Activated T-cell treated with anti-CD3 and anti-CD28 coated beads, Interleukin-2, amount 50 U/mL, for 48 hours (primary cell): ENCODE measurements at regions not wholly inside any gene's neighbourhood (a gene's known extent, or its start where the extent isn't known, plus 50 kb on each side); places are given as distances from the start of the nearest gene placed in this dataset.

ENCODE experiments used
- DNase-seq, 2 experiments: peaks; one replicate each; pipeline ENCODE4 v3.0.0-alpha.2; 2020

- DNase-seq = no peak
Observed at GRCh38 chr4:54359919-54360650, 131.0 kb downstream of the PDGFRA start.

GRCh38 chr4:54363037-54363436 is 133.9 kb downstream of the PDGFRA start:
- DNase-seq = no peak

GRCh38 chr4:54365691-54366090 is 136.6 kb downstream of the PDGFRA start:
- DNase-seq = no peak

DNA sequence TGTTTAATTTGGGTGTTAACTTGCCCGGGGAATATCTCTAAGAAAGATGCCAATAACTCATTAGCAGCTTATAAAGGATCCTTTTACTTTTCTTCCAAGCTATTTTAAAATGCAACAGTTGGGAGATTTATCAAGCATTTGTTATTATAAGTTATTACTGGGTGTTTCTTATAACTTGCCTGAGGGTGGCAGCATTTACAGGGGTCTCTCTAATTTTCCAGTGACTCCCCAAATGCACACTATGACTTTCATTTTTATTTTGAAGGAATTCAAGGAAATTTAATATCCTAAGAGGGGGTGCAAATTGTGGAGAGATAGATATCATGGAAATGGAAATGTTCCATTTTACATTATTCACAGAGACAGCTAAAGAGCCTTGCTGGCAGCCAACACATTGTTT is 138.0 kb downstream of the PDGFRA start:
- no peak for DNase-seq

DNA sequence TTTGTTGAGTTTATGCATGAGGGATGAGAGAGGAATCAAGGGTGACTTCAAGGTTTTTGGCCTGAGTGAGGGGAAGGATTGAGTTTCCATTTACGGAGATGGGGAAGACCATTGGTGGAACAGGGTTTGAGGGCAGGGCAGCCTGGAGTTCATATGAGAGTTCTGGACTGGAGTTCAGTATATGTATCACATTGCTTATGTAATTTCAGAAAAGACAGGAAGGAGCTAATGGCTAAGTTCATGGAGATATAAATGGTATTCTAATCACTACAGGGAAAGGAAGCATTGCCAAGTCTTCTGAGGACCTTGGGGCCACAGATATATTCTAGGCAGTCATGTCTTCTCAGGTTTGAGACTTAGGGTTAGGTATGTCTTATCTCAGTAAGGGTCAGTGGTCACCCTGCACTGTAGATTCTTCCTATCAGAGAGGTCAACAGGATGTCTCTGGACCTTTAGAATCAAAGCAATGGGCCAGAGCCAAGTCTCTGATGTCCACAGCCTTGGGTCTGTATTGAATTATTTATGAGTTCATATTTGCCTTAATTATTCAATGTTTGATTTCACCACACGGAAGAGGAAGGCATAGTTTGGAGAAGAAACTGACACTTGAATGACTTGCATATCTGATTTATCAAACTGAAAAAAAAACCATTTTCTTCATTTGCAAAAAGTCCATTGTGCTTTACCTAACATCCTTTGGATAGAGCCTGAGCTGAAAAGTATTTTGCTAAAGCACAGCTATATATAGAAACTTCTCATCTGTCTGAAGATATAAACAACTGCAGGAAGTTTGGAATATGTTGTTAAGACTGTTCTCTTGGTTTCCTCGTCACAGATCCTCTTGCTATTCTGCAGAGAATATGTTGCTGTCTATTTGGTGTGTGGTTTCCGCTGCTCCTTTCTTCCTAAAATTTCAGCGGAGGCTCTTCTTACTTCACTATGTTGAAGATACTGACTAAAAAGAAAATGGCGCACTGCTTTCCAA is 139.5 kb downstream of the PDGFRA start:
- no peak for DNase-seq

GRCh38 chr4:54371173-54371572 is 142.1 kb downstream of the PDGFRA start:
- DNase-seq = no peak

- no peak for DNase-seq
Observed at GRCh38 chr4:54372951-54373350, 143.9 kb downstream of the PDGFRA start.

- DNase-seq = no peak
Observed at GRCh38 chr4:54373718-54374210, 144.7 kb downstream of the PDGFRA start.

DNA sequence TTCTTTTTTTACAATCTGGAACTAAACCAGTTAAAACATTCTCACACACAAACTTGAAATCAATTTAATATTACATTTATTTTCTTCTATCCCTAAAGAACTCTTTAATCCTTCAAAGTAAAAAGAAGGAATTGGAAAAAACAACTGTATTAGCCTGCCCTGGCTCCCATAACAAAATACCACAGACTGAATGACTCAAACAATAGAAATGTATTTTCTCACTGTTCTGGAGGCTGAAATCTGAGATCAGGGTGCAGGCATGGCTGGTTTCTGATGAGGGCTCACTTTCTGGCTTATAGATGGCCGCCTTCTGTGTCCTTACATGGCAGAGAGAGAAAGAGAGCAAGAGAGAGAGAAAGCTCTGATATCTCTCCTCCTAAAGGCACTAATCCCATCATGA is 149.4 kb downstream of the PDGFRA start:
- no peak for DNase-seq

- no peak for DNase-seq
Observed at GRCh38 chr4:54384152-54384551, 155.1 kb downstream of the PDGFRA start.

GRCh38 chr4:54384563-54384962 is 155.5 kb downstream of the PDGFRA start:
- peak in 1 of 2 experiments; percentile 14 for DNase-seq

DNA sequence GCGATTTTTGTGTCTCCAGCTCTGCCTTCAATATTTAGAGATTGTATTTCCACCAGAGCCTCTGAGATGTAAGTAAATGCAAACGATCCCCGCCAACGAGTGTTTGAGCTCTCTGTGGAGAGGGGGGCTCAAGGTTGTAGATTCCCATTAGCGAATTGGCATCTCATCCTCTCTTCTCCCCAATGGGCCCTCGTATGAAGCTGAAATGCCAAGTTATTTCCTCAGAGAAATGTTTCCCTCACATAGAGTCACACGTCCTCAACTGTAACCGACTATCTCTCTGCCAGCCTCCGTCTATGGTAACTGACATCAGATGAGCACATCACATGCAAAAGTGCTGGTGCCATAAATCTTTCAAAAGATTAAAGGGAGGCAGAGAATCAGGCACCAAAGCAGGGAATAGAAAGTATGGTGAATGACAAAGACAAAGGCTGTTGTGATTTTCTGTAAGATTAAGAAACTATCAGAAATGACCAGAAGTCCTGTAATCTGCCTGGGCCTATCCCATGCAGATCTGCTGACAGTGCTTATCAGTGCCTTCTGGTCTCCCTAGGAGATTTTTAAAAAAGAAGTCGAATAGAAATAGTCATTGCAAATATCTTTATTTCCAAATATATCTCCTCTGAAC is 157.1 kb downstream of the PDGFRA start:
- DNase-seq = no peak

DNA sequence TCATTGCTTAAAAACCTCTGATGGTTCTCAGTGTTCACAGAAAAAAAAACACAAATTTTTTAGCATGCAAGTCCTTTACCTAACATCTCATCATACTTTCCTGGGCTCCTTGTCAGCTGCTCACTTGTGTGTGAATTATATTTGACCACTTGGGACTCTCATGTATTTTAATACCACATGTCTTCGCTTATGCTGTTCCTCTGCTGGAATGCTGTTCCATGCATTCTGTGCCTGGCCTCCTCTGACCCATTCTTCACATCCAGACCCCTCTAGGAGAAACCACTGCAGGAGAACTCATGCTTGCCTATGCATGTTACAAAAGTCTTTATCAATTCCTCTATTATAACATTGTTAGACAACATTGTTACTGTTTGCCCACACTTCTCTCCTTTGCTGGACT is 157.6 kb downstream of the PDGFRA start:
- DNase-seq = no peak

DNA sequence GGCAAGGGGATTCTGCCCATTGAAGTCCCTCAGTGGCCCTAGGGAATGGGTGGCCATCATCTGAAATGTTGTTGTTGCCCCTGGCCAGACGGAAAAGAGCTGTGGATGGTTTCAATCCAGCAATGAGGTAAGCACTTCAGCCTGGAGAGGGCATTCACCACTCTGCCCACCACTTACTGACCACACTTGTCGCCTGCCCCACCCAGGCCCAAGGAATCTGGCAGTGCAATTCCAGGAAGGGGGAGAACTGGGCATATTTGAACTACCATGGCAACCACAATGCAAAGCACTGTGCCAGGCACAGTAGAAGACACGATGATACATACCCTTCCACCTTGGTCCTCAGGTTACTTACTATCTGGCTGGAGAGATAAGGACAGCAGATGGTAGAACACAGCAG is 161.6 kb downstream of the PDGFRA start:
- no peak for DNase-seq

DNA sequence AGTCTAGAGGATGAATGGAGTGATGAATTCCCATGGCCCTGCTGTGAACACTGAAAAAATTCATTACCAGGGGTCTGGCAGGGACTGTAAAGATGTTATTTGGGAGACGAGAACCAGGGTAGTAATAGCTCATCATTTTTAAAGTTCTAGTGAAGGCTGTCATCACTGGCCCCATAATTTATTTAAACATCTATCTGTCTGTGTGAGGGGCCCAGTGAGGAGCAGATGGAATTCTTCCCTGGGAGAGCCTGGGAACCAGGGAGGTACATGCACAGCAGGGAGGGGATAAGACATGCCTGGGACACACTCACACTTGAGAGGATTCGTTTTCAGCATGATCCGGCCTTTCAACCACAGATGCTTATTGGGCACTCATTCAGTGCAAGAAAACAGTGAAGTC is 162.0 kb downstream of the PDGFRA start:
- no peak for DNase-seq

- DNase-seq = no peak
Observed at GRCh38 chr4:54392479-54392878, 163.4 kb downstream of the PDGFRA start.

DNA sequence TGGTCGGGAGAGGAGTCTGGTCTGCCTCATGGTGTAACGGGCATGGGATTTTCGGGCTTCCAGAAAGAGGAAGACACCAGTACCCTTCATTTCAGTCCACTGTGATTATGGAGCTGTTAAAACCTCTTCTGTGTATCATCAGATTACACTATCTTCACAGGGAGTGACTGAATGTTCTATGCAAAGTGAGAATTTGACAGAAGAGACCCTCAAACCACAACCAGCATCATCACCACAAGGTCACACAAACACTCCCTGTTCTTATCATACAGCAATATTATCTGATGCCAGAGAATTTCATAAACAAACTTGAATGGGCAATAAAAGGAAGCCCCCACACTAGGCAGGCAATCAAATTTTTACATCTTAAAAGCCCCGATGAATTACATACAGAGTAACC is 164.2 kb downstream of the PDGFRA start:
- no peak for DNase-seq

GRCh38 chr4:54395013-54395527 is 166.0 kb downstream of the PDGFRA start:
- no peak for DNase-seq

GRCh38 chr4:54400188-54400587 is 171.1 kb downstream of the PDGFRA start:
- DNase-seq = no peak

- DNase-seq = no peak
Observed at GRCh38 chr4:54400802-54401201, 171.7 kb downstream of the PDGFRA start.

- DNase-seq = no peak
Observed at GRCh38 chr4:54402880-54403480, 173.9 kb downstream of the PDGFRA start.

DNA sequence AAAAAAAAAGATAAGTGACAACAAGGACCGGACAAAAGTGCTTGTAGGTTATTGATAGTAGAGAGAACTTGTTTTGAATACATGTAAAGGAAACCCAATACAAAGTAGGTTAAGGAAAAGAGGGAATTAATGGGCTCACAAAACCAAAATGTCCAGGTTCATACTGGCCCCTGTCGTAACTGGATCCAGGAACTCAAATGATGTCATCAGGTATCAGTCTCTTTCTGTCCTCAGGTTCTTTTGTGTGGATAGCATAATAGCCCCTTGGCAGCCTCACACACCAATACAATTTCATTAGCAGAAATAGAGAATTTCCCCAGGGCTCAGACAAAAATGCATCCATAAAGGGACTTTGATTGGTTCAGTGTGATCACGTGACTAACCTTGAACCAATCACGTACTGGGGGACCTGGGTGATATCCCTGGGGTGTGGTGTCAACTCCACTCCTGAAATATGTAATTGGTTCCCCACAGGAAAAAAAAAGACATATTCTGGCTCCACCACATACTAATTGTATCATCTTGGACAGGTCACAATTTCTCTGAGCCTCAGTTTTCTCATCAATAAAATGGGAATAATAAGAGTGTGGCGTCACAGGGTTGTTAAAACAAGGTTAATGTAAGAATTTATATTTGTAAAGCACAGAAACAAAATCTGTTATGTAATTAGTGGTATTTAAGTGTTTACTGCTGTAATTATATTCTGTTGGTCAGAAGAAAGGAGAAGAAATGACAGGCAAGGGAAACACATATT is 174.8 kb downstream of the PDGFRA start:
- DNase-seq = no peak
